NCI-H1417 (cell line): ENCODE measurements at regions not wholly inside any gene's neighbourhood (a gene's known extent, or its start where the extent isn't known, plus 50 kb on each side); places are given as distances from the start of the nearest gene placed in this dataset.
"Not testable (repeated sequence)": the region's sequence is repeated elsewhere in the genome, so short reads cannot be mapped to it uniquely, and the experiment has no call there.

Source experiments
- DNase-seq, 3 experiments: peaks; one replicate each; lab custom pipeline; 2025; lab: John Stamatoyannopoulos, UW

DNA sequence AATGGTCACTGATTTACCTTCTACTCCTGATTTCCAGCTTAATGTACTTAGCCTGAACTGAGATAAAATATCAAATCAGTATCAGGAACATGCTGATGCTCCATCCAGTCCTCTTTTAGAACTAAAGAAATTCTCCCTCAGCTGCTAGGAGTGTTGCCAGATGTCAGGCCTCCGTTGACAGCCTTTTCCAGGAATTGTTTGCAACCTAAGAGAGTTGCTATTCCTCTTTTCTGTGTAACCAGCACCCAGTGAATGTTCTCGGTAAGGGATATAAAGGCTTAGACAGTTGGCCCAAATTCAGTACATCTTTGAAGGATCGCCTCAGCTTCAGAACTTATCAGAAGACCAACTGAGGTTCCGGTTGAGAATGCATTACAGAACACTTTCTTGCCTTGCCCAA is 559.0 kb downstream of the PCDH17 start:
- no peak for DNase-seq

DNA sequence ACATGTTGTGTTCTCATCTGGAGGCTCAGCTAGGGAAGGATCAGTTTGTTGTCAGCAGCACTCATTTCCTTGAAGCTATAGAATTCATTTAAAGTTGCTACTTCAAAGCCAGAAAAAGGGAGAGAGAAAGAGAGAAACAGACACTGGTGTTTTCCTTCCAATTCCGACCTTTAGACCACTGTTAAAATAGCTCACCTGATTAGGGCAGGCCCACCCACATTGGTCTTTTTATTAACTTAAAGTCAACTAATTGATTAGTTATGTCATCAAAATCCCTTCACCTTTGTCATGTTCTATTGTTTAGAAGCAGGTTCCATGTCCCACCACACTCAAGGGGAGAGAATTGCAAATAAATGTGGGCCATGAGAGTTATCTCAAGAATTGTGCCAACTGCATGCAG is 560.2 kb downstream of the PCDH17 start:
- no peak for DNase-seq

DNA sequence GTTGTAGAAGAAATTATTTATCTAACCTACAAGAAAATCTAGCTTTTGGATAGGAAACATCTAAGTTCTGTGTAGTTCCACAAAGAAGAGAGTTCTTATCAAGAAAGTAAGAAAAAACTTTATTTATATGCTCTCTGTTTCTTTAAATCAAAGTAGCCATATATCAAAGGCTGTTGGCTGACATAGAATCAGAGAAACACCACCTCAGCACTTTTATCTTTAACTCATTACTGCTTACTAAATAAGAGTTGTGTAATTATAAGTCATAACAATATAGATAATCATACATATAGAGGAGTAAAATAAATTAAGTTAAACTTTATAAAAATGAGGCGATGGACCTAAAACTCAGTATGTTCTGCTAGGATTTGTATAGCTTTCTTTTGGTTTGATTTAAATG is 570.6 kb downstream of the PCDH17 start:
- DNase-seq = no peak

DNA sequence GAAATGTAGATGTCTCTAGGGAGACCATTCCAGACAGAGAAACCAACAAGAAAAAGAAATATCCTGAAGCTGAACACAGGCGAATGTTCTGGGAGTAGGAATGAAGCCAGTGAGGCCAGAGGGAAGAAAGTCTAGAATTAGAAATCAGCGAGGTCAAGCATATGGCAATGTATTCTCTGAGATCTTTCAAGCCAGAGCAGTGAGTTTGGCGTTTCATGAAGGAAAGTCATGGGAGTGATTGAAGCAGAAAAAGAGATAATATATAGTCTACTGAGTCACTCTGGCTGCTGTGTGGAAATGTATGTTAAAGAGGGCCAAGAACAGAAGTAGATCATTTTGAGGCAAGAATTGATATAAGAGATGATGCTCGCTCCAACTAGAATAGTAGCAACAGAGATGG is 576.0 kb downstream of the PCDH17 start:
- no peak for DNase-seq

DNA sequence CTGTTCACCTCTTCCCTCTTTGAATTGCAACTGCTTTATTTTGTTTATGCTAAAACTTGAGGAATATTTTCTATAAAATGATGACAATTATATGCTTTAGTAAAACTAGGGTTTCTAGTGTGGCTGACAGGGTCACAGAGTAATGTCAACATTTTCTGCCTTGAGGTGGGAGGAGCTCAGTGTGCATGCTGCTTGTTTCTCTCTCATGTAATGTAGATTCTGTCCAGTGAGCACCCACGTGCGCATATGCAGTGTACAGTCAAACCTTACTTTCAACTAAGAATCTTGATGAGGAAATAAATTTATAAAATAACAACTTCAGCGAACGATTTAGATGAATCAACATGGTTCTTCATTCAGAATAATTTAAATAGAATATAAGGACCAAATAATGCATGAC is 603.9 kb downstream of the PCDH17 start:
- DNase-seq = no peak

DNA sequence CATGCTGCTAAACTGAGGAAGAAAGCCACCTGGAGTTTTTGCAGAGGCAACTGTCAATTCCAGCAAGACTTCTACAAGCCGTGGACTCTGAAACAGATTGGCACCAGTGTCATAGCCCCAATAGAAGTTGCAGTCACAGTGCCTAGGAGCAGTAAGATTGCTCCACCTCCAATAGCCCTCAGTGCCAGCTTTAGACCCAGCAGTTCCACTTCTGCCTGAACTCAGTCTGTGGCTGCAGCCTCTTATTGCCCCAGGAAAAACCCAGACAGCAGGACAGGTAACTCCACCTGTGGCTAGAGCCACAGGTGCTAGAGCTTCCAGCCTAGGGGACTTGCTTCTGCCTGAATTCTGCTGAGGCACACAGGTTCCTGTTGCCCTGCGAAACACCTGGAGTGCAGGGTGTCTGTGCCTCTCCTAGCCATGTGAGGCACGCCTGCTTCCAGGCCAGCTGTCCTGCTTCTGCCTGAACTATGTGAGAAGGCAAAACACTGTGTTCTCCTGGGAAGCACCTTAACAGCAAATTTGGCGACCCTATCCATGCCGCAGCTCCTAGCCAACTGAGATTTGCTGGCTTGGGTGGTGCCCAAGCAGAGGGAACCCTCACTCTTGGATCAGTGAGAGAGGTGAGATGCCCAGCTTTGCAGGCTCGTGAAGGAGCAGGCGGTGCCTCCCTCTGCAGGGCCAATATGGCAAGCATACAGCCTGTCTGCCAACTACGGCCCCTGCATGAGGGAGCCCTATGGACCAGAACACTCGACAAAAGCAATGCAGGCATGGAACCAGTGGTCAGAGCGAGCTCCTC is 607.6 kb downstream of the PCDH17 start:
- no peak for DNase-seq

DNA sequence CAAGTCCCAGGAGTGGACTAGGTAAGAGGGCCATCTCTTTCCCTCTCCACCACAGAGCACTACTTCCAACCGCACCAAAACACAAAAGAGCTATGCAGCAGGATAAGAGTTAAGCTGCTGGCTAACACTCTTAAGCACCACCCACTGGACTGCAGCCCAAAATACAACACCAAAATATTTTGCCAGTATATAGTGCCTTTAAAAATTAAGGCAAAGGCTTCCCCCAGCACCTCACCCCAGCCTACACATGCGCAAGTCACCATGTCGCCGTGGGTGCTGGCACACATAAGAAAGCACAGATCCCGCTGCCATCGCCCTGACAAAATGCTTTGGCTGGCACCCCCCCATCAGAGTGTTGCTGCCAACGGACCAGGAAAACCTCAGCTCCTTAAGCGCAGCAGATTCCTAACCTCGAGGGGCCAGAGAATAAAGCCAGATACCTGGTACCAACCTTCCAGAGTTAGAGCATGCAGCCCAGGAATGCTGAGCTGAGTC is 608.3 kb downstream of the PCDH17 start:
- DNase-seq = no peak

DNA sequence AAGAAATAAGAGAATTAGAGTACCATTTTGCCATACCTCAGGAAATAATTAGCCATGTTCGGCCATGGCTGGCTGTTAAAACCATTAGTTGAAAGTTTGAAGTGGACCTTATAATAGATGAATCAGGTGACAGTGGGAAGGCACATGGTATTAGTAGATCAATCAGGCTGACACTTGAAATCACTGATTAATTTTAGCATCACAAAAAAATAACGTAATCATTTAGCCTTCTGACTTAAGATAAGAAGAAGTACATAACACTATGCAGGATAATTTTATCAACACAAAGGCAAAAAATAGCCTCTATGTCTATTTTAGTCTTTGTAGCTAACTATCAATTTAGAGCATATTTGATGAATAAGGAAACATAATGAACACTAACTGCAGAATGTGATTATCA is 615.5 kb downstream of the PCDH17 start:
- no peak for DNase-seq

DNA sequence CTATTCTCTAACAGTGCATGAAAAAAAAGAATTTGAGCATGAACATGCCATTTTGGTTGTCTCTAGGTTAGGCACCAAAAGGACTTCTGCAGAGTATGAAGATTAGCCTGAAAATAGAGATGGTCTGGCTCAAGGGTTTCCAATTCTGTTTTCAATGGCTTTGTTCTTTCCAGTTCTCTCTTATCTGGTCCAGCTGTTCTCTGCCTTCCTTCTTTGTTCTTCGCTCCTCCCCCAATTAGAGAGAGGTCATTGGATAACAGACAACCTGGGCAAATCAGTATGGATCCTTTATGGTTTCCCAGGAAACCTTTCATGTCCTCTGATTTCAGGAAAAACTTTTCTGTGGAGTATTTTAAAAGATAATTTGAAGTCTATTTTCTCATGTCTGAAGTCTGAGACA is 623.4 kb downstream of the PCDH17 start:
- no peak for DNase-seq

DNA sequence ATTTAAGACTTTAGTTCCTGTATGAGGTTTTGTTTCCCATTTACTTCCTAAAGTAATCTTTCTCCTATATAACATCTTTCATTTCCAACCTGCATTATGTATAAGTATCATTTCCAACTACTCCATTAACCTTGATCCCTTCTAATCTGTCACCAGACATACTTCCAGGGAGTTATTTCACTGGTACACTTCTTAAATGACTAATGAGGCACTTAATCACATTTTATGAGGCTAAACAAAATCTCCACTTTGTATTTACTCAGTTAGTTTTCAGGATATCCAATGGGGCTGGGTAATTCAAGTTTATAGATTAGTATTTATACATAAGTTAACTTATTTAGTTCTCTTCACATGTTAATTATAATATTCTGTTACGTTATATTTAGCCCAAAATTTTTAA is 634.7 kb downstream of the PCDH17 start:
- DNase-seq = peak in 1 of 3 experiments; percentile 67

DNA sequence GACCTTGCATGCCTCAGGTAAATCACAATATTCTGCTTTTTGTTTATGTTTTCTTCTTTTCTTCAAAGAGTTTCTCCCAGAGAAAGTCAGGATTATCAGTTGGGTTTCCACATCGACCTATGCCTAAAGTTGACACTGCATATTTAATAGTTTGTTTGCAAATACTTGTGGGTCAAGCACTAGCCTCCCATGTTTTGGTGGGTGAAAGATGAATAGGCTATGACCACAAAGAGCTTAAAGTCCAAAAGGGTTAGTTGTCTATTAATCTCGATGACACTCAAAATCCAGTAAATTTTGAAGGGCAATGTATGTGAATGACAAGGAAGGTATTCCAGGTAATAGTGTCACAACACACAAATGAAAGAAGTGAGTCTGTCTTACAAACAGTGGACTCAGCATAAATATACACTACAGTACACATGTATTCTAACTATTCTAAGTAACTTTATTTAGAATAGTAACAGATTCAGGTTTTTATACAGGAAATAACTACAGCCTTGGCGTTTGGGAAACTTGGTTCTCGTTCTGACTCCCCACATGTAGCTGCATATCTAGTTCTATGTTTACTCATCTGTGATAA is 667.1 kb downstream of the PCDH17 start:
- DNase-seq = no peak

DNA sequence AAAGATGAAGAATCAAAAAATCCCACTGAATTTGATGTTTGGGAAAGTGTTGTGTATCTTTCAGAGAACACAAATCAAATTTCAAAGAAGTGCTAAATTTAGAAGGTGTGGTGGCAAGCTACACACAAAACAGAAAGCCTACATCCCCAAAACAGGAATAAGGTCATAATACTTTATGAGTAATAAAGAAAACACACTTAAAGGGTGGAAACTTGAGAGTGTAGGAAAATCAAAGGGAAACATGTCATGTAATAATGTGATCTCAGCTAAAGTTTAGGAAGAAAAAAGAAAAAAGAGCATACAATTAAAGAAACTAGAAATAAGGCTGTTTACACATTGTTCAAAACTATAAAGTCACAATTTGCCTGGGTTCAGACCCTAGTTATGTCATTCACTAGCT is 668.7 kb downstream of the PCDH17 start:
- DNase-seq = no peak

DNA sequence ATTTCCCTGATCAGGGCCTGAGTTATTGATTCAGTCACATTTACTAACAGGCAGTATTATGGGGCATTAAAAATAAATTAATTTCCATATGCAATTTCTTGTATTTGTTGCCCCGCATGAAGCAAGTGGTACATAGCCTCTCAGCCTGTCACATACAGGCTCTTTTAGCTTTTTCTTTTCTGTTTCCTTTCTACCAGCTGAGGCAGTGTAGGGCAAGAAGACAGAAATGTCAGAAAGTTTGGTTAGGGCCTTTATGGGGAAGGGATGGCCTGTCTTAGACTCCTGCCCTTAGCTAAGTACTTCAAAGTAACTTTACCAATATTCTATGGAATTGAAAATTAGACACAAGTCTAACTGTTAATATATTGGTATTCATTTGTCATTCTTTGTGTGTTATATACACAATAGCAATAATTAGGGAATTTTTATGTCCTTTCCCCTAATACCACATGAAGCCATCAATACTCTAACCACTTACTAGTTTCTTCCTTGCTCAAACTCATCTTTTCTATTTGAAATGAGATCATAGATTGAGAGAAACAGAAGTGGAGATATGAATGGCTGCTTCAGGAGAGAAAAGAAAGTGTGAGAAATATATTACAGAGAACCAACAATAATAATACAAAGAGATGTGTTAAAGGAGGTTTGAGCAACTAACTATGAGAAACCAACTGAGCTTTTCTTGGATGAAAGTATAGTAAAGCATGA is 669.6 kb downstream of the PCDH17 start:
- no peak for DNase-seq

DNA sequence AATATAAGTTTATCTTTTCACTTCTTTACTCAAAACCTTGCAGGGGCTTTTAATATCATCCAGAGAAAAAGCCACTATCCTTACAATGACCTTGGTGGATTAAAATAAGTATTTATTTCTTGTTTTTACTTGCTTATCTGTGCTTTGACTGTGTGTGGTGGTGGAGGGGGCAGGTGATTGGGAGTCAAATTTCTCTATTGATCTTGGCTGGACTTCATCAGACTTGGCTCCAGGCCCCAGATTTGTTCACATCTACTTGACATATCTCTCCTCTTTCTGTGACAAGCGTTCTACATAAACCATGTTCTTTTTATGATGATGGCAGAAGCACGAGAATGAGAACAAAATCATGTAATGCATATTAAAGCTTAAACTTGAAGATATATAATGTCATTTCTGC is 670.8 kb downstream of the PCDH17 start:
- DNase-seq = no peak

DNA sequence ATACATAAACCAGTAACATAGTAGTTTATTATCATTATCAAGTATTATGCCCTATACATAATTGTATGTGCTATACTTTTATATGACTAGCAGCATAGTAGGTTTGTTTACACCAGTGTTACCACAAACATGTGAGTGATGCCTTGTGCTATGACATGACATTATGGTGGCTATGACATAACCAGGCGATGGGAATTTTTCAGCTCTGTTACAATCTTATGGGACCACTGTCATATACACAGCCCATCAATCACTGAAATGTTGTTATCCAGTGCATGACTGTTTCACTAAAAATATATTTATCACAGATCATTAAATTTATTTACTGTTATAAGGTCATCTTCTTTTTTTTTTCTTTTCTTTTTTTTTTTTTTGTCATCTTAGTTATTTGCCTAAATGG is 674.5 kb downstream of the PCDH17 start:
- DNase-seq = no peak

DNA sequence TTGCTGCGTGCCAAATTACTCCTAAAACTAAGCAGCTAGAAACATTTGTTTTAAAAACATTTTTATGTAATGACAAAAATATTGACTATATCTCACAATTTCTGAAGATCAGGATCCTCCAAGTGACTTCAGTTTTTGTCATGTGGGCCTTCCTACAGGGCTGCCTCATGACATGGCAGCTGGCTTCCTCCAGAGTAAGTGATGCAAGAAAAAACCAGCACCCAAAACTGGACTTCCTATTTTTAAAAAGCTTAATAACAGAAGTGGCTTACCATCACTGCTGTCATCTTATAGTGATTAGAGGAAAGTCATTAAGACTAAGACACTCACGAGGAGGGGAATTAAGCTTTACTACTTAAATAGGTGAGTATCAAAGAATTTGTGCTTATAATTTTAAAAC is 681.7 kb downstream of the PCDH17 start:
- no peak for DNase-seq

DNA sequence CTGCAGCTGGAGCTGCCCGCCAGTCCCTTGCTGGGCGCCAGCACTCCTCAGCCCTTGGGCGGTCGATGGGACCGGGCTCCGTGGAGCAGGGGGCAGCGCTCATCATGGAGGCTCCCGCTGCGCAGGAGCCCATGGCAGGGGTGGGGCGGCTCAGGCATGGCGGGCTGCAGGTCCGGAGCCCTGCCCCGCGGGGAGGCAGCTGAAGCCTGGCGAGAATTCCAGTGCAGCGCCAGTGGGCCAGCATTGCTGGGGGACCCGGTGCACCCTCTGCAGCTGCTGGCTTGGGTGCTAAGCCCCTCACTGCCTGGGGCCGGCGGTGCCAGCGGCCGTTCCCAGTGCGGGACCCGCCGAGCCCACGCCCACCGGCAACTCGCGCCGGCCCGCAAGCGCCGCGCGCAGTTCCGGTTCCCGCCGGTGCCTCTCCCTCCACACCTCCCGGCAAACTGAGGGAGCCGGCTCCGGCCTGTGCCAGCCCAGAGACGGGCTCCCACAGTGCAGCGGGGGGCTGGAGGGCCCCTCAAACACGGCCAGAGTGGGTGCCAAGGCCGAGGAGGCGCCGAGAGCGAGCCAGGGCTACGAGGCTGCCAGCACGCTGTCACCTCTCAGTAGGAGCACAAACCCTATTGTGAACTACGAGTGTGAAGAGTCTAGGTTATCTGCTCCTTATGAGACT is 687.1 kb downstream of the PCDH17 start:
- DNase-seq = no peak

DNA sequence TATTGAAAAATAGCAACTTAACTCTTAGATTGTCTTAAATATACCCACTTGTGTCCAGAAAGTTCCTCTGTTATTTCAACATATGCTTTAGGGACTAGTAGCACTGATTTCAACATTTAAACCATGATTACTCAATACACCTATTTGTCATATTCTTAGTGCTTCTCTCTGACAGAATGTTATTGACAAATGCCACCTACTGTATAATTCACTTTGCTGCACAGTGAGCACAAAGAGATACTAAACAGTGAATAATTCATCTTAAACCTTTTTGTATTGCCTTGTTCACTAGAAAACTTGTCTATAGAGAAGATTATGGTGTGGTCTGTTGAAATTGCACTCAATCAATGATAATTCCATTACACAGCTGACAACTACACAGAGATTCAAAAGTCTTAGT is 692.6 kb downstream of the PCDH17 start:
- peak in 1 of 3 experiments; percentile 48 for DNase-seq

DNA sequence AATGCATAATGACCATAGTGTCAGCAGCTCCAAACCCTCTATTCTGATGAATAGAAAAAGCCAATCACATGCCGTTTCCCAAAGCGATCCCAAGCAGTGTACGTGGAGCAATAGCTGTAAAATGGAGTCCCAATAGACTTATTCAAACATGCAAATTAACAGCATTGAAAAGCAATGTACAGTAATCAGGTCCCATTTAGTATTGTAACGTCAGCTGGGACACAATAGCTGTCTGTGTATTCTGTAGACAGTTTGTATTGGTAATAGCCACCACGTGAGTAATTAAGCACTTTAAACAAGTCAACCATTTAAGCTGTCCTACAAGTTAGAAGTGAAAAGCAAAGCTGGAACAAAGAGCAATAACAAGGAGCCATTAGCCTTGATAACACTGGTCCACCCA is 698.2 kb downstream of the PCDH17 start:
- peak in 2 of 3 experiments; percentile 66 to 93 for DNase-seq

DNA sequence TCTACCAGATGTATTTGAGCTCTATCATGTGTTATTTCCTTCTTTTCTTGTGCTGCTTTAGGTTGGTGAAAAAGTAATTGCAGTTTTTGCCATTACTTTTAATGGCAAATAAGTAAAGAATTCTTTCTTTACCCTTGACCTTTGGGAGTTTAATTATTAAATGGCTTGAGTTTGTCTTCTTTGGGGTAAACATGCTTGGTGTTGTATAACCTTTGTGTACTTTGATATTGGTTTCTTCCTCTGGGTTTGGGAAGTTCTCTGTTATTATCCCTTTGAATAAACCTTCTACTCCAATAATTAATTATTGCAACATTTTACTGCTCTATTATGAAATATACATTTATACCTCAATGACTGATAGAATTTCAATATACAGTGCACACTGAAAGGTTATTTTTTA is 709.4 kb downstream of the PCDH17 start:
- no peak for DNase-seq

DNA sequence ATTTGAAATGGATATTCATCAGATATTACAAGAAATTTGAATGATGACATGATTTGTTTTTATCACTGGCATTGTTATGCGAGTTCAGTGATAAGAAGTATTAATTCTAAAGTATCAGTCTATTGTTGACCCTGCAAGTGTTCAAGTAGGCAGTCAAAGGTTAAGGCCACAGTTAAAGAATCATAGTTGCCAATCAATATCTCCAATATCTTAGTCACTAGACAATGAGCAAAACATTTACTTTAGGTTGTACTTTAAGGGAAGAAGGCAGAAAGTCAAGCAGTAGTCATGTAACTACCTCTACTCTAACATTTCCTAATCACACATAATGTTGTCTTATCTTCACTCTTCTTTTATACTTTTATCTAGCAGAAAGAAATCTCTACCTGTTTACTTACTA is 709.8 kb downstream of the PCDH17 start:
- no peak for DNase-seq

DNA sequence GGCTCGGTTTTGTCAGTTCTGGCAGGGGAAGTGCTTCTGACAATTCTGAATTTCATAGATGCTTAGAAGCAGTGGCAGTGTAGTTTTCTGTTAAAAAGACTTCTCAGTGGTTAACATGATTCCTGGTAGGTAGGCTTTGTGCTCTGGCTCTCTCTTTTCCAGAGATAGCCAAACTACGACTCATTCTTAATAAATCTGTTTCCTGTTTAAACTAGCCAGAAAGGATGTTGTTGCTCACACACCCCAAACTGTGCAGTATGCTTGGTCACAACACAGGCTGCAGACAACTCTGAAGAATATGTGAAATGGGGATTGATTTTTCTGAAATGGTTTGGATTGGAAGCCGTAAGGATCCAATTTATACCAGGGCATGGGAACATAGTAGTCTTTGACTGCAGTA is 711.5 kb downstream of the PCDH17 start:
- no peak for DNase-seq

DNA sequence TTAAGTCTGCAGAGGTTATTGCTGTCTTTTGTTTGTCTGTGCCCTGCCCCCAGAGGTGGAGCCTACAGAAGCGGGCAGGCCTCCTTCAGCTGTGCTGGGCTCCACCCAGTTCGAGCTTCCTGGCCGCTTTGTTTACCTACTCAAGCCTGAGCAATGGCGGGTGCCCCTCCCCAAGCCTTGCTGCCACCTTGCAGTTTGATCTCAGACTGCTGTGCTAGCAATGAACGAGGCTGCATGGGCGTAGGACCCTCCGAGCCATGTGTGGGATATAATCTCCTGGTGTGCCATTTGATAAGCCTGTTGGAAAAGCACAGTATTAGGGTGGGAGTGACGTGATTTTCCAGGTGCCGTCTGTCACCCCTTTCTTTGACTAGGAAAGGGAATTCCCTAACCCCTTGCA is 720.6 kb downstream of the PCDH17 start:
- DNase-seq = not testable (repeated sequence)
